ENCODE measurements at regions not wholly inside any gene's neighbourhood (a gene's known extent, or its start where the extent isn't known, plus 50 kb on each side); places are given as distances from the start of the nearest gene placed in this dataset.

- ATAC-seq (ENCODE audit: low FRiP score) = no peak
- DNase-seq (ENCODE audit: low spot score) = no peak
- TF ChIP-seq CTCF (IDR thresholded peaks at IDR 0.05) = no peak
Observed at GRCh38 chr12:39138268-39138667, 232.9 kb upstream of the CPNE8 start.

- ATAC-seq (ENCODE audit: low FRiP score) (peak; percentile 88), DNase-seq (ENCODE audit: low spot score) (no peak)
- TF ChIP-seq CTCF (IDR thresholded peaks at IDR 0.05) = no peak
Observed at GRCh38 chr12:39127401-39127800, 222.0 kb upstream of the CPNE8 start.

- ATAC-seq (ENCODE audit: low FRiP score) (peak; percentile 69), DNase-seq (ENCODE audit: low spot score) (no peak)
- TF ChIP-seq CTCF (IDR thresholded peaks at IDR 0.05) = no peak
Observed at GRCh38 chr12:39125566-39125965, 220.2 kb upstream of the CPNE8 start.

GRCh38 chr12:39124768-39125167, 219.4 kb upstream of the CPNE8 start:
- ATAC-seq (ENCODE audit: low FRiP score) (no peak), DNase-seq (ENCODE audit: low spot score) (no peak)
- no peak for TF ChIP-seq CTCF (IDR thresholded peaks at IDR 0.05)

GRCh38 chr12:39123580-39124253, 218.3 kb upstream of the CPNE8 start:
- TF ChIP-seq CTCF (IDR thresholded peaks at IDR 0.05) = no peak
- ATAC-seq (ENCODE audit: low FRiP score) = no peak
- DNase-seq (ENCODE audit: low spot score) = no peak

DNA sequence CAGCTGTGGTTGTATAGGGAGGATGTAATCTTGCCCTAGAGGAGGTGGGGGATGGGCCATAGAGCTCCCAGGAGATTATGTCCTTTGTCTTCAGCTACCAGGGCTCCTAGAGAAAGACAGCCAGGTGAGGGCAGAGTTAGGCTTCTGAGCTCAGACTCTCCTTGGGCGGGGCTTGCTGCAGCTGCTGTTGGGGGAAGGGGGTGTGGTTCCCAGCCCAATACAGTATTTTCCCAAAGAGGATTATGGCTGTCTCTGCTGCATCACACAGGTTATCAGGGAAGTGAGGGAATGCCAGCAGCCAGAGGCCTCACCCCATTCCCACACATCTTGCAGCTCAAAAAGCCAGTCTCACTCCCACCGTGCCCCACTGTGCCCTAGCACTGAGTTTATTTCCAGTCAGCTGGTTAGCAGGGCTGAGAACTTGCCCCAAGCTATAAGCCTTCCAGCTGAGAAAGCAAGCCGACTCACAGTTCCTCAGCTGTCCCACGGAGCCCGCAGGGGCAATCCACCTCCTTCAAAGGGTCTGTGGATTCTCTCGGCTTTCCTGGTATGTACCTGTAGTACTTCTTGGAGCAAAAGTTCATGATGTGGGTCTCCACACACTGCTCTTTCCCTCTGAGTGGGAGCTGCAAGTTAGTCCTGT, 217.3 kb upstream of the CPNE8 start:
- no peak for DNase-seq (ENCODE audit: low spot score)
- no peak for TF ChIP-seq CTCF (IDR thresholded peaks at IDR 0.05)
- no peak for ATAC-seq (ENCODE audit: low FRiP score)

GRCh38 chr12:39116861-39117260, 211.5 kb upstream of the CPNE8 start:
- DNase-seq (ENCODE audit: low spot score) = no peak
- no peak for TF ChIP-seq CTCF (IDR thresholded peaks at IDR 0.05)
- no peak for ATAC-seq (ENCODE audit: low FRiP score)
